ENCODE measurements at regions not wholly inside any gene's neighbourhood (a gene's known extent, or its start where the extent isn't known, plus 50 kb on each side); places are given as distances from the start of the nearest gene placed in this dataset.
A peak's percentile ranks its signal among the peaks of the same experiment; 100 is the strongest.

- ATAC-seq = no peak
These were observed 133.7 kb upstream of the IFNGR1 start for GRCh38 chr6:137352859-137353258.

GRCh38 chr6:137351890-137352289, 132.7 kb upstream of the IFNGR1 start:
- no peak for ATAC-seq

- no peak for ATAC-seq
These were observed 131.7 kb upstream of the IFNGR1 start for GRCh38 chr6:137350857-137351256.

GRCh38 chr6:137349856-137350830, 131.0 kb upstream of the IFNGR1 start:
- ATAC-seq = no peak

- no peak for ATAC-seq
These were observed 129.6 kb upstream of the IFNGR1 start for GRCh38 chr6:137348777-137349176.

GRCh38 chr6:137343241-137343640, 124.1 kb upstream of the IFNGR1 start:
- ATAC-seq = no peak

GRCh38 chr6:137342607-137343190, 123.5 kb upstream of the IFNGR1 start:
- no peak for ATAC-seq

- peak in 1 of 2 donors; percentile 53 for ATAC-seq
These were observed 122.6 kb upstream of the IFNGR1 start for GRCh38 chr6:137341681-137342195.

GRCh38 chr6:137339929-137340559, 120.9 kb upstream of the IFNGR1 start:
- no peak for ATAC-seq

GRCh38 chr6:137334884-137335283, 115.7 kb upstream of the IFNGR1 start:
- ATAC-seq = no peak

GRCh38 chr6:137334094-137334493, 114.9 kb upstream of the IFNGR1 start:
- no peak for ATAC-seq

GRCh38 chr6:137332637-137333280, 113.6 kb upstream of the IFNGR1 start:
- ATAC-seq = no peak

- ATAC-seq = no peak
These were observed 104.7 kb upstream of the IFNGR1 start for GRCh38 chr6:137323860-137324259.

GRCh38 chr6:137320271-137320670, 101.1 kb upstream of the IFNGR1 start:
- no peak for ATAC-seq

GRCh38 chr6:137316626-137317025, 97.4 kb upstream of the IFNGR1 start:
- ATAC-seq = no peak

GRCh38 chr6:137315081-137315480, 95.9 kb upstream of the IFNGR1 start:
- no peak for ATAC-seq

GRCh38 chr6:137313928-137314855, 95.0 kb upstream of the IFNGR1 start:
- peak; percentile 38 to 79 for ATAC-seq

- ATAC-seq = no peak
These were observed 94.0 kb upstream of the IFNGR1 start for GRCh38 chr6:137313211-137313610.

- ATAC-seq = no peak
These were observed 92.8 kb upstream of the IFNGR1 start for GRCh38 chr6:137311940-137312339.

- ATAC-seq = no peak
These were observed 90.0 kb upstream of the IFNGR1 start for GRCh38 chr6:137309078-137309762.

Measured in activated CD4-positive, CD25-positive, alpha-beta regulatory T cell treated with anti-CD3 and anti-CD28 coated beads, Interleukin-2, amount 50 U/mL, for 24 hours (primary cell).